ENCODE measurements at regions not wholly inside any gene's neighbourhood (a gene's known extent, or its start where the extent isn't known, plus 50 kb on each side); places are given as distances from the start of the nearest gene placed in this dataset.

- DNase-seq (ENCODE audit: low read depth), result no peak
- TF ChIP-seq CTCF (IDR thresholded peaks at IDR 0.05; ENCODE audit: control insufficient read depth, insufficient read depth, low read depth, low read length, missing control alignments), result no peak
- H3K4me3 ChIP-seq (ENCODE audit: control insufficient read depth, low read depth, low read length), result no peak overlapping the region
Measured at GRCh38 chr5:116825486-116825885, 250.9 kb upstream of the SEMA6A start.

- DNase-seq (ENCODE audit: low read depth), result no peak
- no peak for TF ChIP-seq CTCF (IDR thresholded peaks at IDR 0.05; ENCODE audit: control insufficient read depth, insufficient read depth, low read depth, low read length, missing control alignments)
- no peak overlapping the region for H3K4me3 ChIP-seq (ENCODE audit: control insufficient read depth, low read depth, low read length)
Measured at GRCh38 chr5:116824751-116825438, 250.3 kb upstream of the SEMA6A start.

- H3K4me3 ChIP-seq (ENCODE audit: control insufficient read depth, low read depth, low read length), result no peak overlapping the region
- no peak for TF ChIP-seq CTCF (IDR thresholded peaks at IDR 0.05; ENCODE audit: control insufficient read depth, insufficient read depth, low read depth, low read length, missing control alignments)
- DNase-seq (ENCODE audit: low read depth), result no peak
Measured at GRCh38 chr5:116814626-116815385, 240.2 kb upstream of the SEMA6A start.

GRCh38 chr5:116813906-116814305 is 239.3 kb upstream of the SEMA6A start:
- H3K4me3 ChIP-seq (ENCODE audit: control insufficient read depth, low read depth, low read length), result no peak overlapping the region
- no peak for DNase-seq (ENCODE audit: low read depth)
- no peak for TF ChIP-seq CTCF (IDR thresholded peaks at IDR 0.05; ENCODE audit: control insufficient read depth, insufficient read depth, low read depth, low read length, missing control alignments)

GRCh38 chr5:116813356-116813755 is 238.7 kb upstream of the SEMA6A start:
- no peak for DNase-seq (ENCODE audit: low read depth)
- H3K4me3 ChIP-seq (ENCODE audit: control insufficient read depth, low read depth, low read length), result no peak overlapping the region
- TF ChIP-seq CTCF (IDR thresholded peaks at IDR 0.05; ENCODE audit: control insufficient read depth, insufficient read depth, low read depth, low read length, missing control alignments), result no peak

- no peak for DNase-seq (ENCODE audit: low read depth)
- no peak for TF ChIP-seq CTCF (IDR thresholded peaks at IDR 0.05; ENCODE audit: control insufficient read depth, insufficient read depth, low read depth, low read length, missing control alignments)
- no peak overlapping the region for H3K4me3 ChIP-seq (ENCODE audit: control insufficient read depth, low read depth, low read length)
Measured at GRCh38 chr5:116810951-116811350, 236.3 kb upstream of the SEMA6A start.
